OCI-LY1 (cell line): ENCODE measurements at regions not wholly inside any gene's neighbourhood (a gene's known extent, or its start where the extent isn't known, plus 50 kb on each side); places are given as distances from the start of the nearest gene placed in this dataset.

Source experiments
- H2AFZ ChIP-seq: fragments of 200-600 bp; sonication (generic), shearing (Covaris generic); 2 replicates; pipeline ENCODE4 v1.6.0; 2014; ENCODE audit warnings: antibody characterized with exemption, mild to moderate bottlenecking, low read length
- H3F3A ChIP-seq: fragments of 200-600 bp; sonication (generic), shearing (Covaris generic); 2 replicates; pipeline ENCODE4 v1.6.0; 2014; ENCODE audit warnings: mild to moderate bottlenecking, antibody characterized with exemption, low read length, moderate library complexity; ENCODE audit not compliant: insufficient read depth
- H3K27ac ChIP-seq: fragments of 200-600 bp; sonication (generic); 2 replicates; pipeline ENCODE4 v1.5.1; 2014; ENCODE audit warnings: low read length, mixed run types, mild to moderate bottlenecking, low read depth; ENCODE audit not compliant: poor library complexity, severe bottlenecking
- H3K27me3 ChIP-seq: fragments of 200-600 bp; sonication (generic); 2 replicates; pipeline ENCODE4 v1.6.0; 2014; ENCODE audit warnings: antibody characterized with exemption, mild to moderate bottlenecking, low read length, moderate library complexity; ENCODE audit not compliant: insufficient read depth
- H3K36me3 ChIP-seq: fragments of 200-600 bp; sonication (generic); 2 replicates; pipeline ENCODE4 v1.6.1; 2014; ENCODE audit warnings: mild to moderate bottlenecking, antibody characterized with exemption, low read length, moderate library complexity, mixed read lengths; ENCODE audit not compliant: insufficient read depth
- H3K4me1 ChIP-seq: fragments of 200-600 bp; sonication (generic); 2 replicates; pipeline ENCODE4 v1.5.1; 2014; ENCODE audit warnings: mild to moderate bottlenecking, low read length, moderate library complexity; ENCODE audit not compliant: insufficient read depth, severe bottlenecking
- H3K4me2 ChIP-seq: fragments of 200-600 bp; sonication (generic), shearing (Covaris generic); 2 replicates; pipeline ENCODE4 v1.6.1; 2014; ENCODE audit warnings: low read length
- H3K4me3 ChIP-seq: fragments of 200-600 bp; sonication (generic); 2 replicates; pipeline ENCODE4 v1.5.1; 2014; ENCODE audit warnings: low read length, low read depth, mild to moderate bottlenecking, mixed read lengths; ENCODE audit not compliant: poor library complexity, severe bottlenecking
- H3K79me2 ChIP-seq: fragments of 200-600 bp; shearing (Covaris generic); 2 replicates; pipeline ENCODE4 v1.6.1; 2016; ENCODE audit warnings: mixed run types, low read length, mixed read lengths; ENCODE audit not compliant: insufficient read depth
- H3K9ac ChIP-seq: fragments of 200-600 bp; sonication (generic), shearing (Covaris generic); 2 replicates; pipeline ENCODE4 v1.6.1; 2014; ENCODE audit warnings: mild to moderate bottlenecking, low read length, mixed read lengths
- H3K9me2 ChIP-seq: fragments of 200-600 bp; sonication (generic), shearing (Covaris generic); 2 replicates; pipeline ENCODE4 v1.6.1; 2014; ENCODE audit warnings: low read depth, mild to moderate bottlenecking, low read length, mixed read lengths
- H3K9me3 ChIP-seq: fragments of 200-600 bp; shearing (Covaris generic); 2 replicates; pipeline ENCODE4 v1.6.1; 2014; ENCODE audit warnings: low read length, mixed read lengths
- H4K20me1 ChIP-seq: fragments of 200-600 bp; sonication (generic), shearing (Covaris generic); 2 replicates; pipeline ENCODE4 v1.6.0; 2016; ENCODE audit warnings: mild to moderate bottlenecking, low read length; ENCODE audit not compliant: insufficient read depth
- EZH2 ChIP-seq: fragments of 200-600 bp; sonication (generic), shearing (Covaris generic); IDR thresholded peaks from 2 replicates; pipeline ENCODE4 v1.8.0; 2017; ENCODE audit warnings: borderline replicate concordance, mixed run types, mild to moderate bottlenecking, antibody characterized with exemption, low read length, moderate library complexity, mixed read lengths
- TF ChIP-seq, protein P1 (sequence below): fragments of 200-600 bp; sonication (generic), shearing (Covaris generic); IDR thresholded peaks from 2 replicates; pipeline ENCODE4 v1.5.1; 2017; ENCODE audit warnings: mild to moderate bottlenecking, antibody characterized with exemption, low read length, moderate library complexity, mixed read lengths

DNA sequence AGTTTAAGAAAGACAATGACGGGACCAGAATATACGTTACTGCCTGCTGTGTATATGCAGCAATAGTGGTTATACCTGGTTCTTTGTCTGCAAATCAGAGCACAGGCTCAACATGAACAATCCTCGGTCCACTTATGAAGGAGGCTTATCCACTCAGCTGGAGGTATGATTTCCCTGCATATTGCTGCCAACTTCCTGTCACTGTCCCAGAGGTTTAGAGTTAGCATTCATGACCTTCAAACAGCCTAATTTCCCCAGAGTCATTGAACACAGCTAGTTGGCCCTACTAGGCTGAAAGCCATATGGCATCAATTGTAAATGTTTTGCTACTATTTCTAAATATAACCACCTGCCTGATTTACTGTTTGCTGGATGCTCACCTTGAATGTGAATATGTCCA, 224.9 kb upstream of the ZNF717 start:
- Histone ChIP-seq H3K4me2 (no peak overlapping the region), H3F3A (no peaks in the 10 kb centered on the region), H3K79me2 (no peaks in the 10 kb centered on the region), H3K4me3 (no peak overlapping the region), H3K36me3 (no peaks in the 10 kb centered on the region), H3K4me1 (no peaks in the 10 kb centered on the region), H4K20me1 (no peaks in the 10 kb centered on the region), H3K27ac (no peak overlapping the region), H2AFZ (no peak overlapping the region), H3K9ac (no peak overlapping the region), H3K27me3 (no peaks in the 10 kb centered on the region), H3K9me3 (no peaks in the 10 kb centered on the region), H3K9me2 (no peaks in the 10 kb centered on the region)
- TF ChIP-seq, protein P1, sequence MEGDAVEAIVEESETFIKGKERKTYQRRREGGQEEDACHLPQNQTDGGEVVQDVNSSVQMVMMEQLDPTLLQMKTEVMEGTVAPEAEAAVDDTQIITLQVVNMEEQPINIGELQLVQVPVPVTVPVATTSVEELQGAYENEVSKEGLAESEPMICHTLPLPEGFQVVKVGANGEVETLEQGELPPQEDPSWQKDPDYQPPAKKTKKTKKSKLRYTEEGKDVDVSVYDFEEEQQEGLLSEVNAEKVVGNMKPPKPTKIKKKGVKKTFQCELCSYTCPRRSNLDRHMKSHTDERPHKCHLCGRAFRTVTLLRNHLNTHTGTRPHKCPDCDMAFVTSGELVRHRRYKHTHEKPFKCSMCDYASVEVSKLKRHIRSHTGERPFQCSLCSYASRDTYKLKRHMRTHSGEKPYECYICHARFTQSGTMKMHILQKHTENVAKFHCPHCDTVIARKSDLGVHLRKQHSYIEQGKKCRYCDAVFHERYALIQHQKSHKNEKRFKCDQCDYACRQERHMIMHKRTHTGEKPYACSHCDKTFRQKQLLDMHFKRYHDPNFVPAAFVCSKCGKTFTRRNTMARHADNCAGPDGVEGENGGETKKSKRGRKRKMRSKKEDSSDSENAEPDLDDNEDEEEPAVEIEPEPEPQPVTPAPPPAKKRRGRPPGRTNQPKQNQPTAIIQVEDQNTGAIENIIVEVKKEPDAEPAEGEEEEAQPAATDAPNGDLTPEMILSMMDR: no peak
- TF ChIP-seq EZH2: no peak

DNA sequence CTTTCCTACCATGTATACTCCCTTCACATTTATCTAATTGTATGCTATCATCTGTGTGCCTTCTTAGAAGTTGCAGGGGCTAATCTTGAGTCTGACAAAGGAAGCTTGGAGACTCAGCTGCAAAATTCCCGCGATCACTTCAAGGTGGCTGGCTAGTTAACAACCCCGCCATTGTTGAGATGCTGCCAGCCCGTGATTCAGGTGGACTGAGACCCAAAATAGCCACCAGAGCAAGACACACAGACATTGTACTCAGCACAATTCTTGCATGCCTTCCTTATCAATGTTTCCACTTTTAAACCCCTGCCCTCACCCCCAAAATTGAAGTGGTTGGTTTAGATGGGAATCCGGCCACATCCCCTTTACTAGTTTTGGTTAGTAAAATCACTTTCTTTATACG, 225.8 kb upstream of the ZNF717 start:
- no peaks in the 10 kb centered on the region for H3K9me3 ChIP-seq
- no peak overlapping the region for H3K9ac ChIP-seq
- H3K36me3 ChIP-seq: no peaks in the 10 kb centered on the region
- no peaks in the 10 kb centered on the region for H3K27me3 ChIP-seq
- H3K4me2 ChIP-seq: no peak overlapping the region
- no peak overlapping the region for H3K27ac ChIP-seq
- TF ChIP-seq, protein P1: no peak
- no peak for TF ChIP-seq EZH2
- H3K4me1 ChIP-seq: no peaks in the 10 kb centered on the region
- no peaks in the 10 kb centered on the region for H3K9me2 ChIP-seq
- no peaks in the 10 kb centered on the region for H3F3A ChIP-seq
- H4K20me1 ChIP-seq: no peaks in the 10 kb centered on the region
- no peak overlapping the region for H3K4me3 ChIP-seq
- no peaks in the 10 kb centered on the region for H3K79me2 ChIP-seq
- H2AFZ ChIP-seq: no peak overlapping the region

DNA sequence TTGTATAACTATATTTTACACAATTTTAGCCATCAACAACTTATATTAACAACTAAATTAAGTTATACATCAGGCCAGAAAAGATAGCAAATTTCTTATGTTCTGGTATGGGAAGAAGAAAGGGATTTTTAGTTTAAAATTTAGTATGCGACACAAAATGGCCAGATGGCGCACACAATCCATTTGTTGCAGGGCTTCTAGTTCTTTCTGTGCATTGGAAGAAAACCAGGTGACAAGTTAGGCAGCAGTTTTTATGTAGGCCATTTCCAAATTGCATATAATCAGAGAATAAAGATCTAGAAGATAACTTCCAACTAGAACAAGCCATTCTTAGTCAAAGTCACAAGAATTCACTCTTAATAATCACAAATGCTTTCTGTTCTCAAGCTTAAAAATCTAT, 230.1 kb upstream of the ZNF717 start:
- H4K20me1 ChIP-seq: no peaks in the 10 kb centered on the region
- no peak overlapping the region for H3K4me3 ChIP-seq
- no peak for TF ChIP-seq EZH2
- TF ChIP-seq, protein P1: no peak
- no peaks in the 10 kb centered on the region for H3K79me2 ChIP-seq
- no peaks in the 10 kb centered on the region for H3K9me2 ChIP-seq
- H3K4me2 ChIP-seq: no peak overlapping the region
- no peak overlapping the region for H2AFZ ChIP-seq
- no peaks in the 10 kb centered on the region for H3K9me3 ChIP-seq
- no peaks in the 10 kb centered on the region for H3K36me3 ChIP-seq
- no peaks in the 10 kb centered on the region for H3K4me1 ChIP-seq
- H3K9ac ChIP-seq: no peak overlapping the region
- H3F3A ChIP-seq: no peaks in the 10 kb centered on the region
- no peaks in the 10 kb centered on the region for H3K27me3 ChIP-seq
- no peak overlapping the region for H3K27ac ChIP-seq
